Prostate gland (tissue), 2 donors: ENCODE measurements at regions not wholly inside any gene's neighbourhood (a gene's known extent, or its start where the extent isn't known, plus 50 kb on each side); places are given as distances from the start of the nearest gene placed in this dataset.

Source experiments
- POLR2A ChIP-seq: fragments of 450-650 bp; IDR thresholded peaks from one replicate; pipeline ENCODE4 v1.6.1; 2016; ENCODE audit warnings: antibody characterized with exemption, mild to moderate bottlenecking
- POLR2AphosphoS5 ChIP-seq: sonication (generic); formaldehyde crosslinking; IDR thresholded peaks from one replicate; pipeline ENCODE4 v1.6.1; 2017; ENCODE audit warnings: antibody characterized with exemption
- TF ChIP-seq, protein P1 (sequence below), 4 experiments: fragments of 200-600 bp in 2 of 4; fragments of 450-650 bp in 2 of 4; sonication (generic) in 2 of 4; IDR thresholded peaks; 1 replicate in 3 of 4; 2 replicates in 1 of 4; pipeline ENCODE4 v1.5.1; 2016 to 2019; ENCODE audit warnings: antibody characterized with exemption in 4 of 4, mild to moderate bottlenecking in 2 of 4, moderate library complexity in 2 of 4

DNA sequence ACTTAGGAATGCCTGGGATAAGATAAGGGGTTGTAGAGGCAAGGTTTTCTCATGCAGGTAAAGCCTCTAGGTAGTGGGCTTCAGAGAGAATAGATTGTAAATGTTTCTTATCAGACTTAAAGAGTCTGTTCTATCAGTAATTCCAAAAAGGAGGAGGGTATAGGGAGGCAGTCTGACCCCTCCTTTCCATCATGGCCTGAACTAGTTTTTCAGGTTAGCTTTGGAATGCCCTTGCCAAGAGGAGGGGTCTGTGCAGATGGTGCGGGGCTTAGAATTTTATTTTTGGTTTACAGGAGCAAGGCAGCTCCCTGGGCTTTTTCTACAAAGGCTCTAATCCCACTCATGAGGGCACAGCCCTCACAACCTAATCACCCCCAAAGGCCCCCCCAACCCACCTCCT is 135.0 kb downstream of the B3GNT2 start:
- TF ChIP-seq, protein P1, sequence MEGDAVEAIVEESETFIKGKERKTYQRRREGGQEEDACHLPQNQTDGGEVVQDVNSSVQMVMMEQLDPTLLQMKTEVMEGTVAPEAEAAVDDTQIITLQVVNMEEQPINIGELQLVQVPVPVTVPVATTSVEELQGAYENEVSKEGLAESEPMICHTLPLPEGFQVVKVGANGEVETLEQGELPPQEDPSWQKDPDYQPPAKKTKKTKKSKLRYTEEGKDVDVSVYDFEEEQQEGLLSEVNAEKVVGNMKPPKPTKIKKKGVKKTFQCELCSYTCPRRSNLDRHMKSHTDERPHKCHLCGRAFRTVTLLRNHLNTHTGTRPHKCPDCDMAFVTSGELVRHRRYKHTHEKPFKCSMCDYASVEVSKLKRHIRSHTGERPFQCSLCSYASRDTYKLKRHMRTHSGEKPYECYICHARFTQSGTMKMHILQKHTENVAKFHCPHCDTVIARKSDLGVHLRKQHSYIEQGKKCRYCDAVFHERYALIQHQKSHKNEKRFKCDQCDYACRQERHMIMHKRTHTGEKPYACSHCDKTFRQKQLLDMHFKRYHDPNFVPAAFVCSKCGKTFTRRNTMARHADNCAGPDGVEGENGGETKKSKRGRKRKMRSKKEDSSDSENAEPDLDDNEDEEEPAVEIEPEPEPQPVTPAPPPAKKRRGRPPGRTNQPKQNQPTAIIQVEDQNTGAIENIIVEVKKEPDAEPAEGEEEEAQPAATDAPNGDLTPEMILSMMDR (IDR thresholded peaks at IDR 0.05): no peak
- TF ChIP-seq POLR2A: no peak
- TF ChIP-seq POLR2AphosphoS5: no peak
